NB4 (cell line): ENCODE measurements at regions not wholly inside any gene's neighbourhood (a gene's known extent, or its start where the extent isn't known, plus 50 kb on each side); places are given as distances from the start of the nearest gene placed in this dataset.

ENCODE experiments used
- MAX ChIP-seq: IDR thresholded peaks from 2 replicates; pipeline ENCODE4 v1.6.1; 2011; ENCODE audit warnings: low read depth, low read length
- MYC ChIP-seq: IDR thresholded peaks from 2 replicates; pipeline ENCODE4 v1.6.1; 2011; ENCODE audit warnings: low read depth, low read length
- POLR2A ChIP-seq: IDR thresholded peaks from 2 replicates; pipeline ENCODE4 v1.6.1; 2011; ENCODE audit warnings: mild to moderate bottlenecking; ENCODE audit not compliant: insufficient read length; ENCODE audit errors: extremely low read depth
- TF ChIP-seq, protein P1 (sequence below): IDR thresholded peaks from one replicate; pipeline ENCODE4 v1.5.1; 2012; ENCODE audit warnings: low read depth, low read length

DNA sequence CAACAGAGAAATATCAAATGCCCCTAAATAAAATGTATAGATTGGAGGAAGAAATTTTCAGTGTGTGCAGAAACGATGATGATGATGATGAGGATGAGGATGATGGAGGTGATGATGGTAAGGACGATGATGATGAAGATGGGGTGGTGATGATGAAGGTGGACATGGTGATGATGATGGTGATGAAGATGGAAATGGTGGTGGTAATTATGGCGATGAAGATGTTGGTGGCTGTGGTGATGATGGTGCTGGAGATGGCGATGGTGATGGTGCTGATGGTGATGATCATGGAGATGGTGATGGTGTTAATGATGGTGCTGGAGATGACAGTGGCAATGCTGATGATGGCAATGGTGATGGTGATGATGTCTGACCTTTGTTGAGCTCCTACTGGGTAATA is 141.2 kb downstream of the DHX35 start:
- TF ChIP-seq MAX (no peak), POLR2A (no peak), MYC (no peak)
- TF ChIP-seq, protein P1, sequence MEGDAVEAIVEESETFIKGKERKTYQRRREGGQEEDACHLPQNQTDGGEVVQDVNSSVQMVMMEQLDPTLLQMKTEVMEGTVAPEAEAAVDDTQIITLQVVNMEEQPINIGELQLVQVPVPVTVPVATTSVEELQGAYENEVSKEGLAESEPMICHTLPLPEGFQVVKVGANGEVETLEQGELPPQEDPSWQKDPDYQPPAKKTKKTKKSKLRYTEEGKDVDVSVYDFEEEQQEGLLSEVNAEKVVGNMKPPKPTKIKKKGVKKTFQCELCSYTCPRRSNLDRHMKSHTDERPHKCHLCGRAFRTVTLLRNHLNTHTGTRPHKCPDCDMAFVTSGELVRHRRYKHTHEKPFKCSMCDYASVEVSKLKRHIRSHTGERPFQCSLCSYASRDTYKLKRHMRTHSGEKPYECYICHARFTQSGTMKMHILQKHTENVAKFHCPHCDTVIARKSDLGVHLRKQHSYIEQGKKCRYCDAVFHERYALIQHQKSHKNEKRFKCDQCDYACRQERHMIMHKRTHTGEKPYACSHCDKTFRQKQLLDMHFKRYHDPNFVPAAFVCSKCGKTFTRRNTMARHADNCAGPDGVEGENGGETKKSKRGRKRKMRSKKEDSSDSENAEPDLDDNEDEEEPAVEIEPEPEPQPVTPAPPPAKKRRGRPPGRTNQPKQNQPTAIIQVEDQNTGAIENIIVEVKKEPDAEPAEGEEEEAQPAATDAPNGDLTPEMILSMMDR = no peak
